ENCODE measurements at regions not wholly inside any gene's neighbourhood (a gene's known extent, or its start where the extent isn't known, plus 50 kb on each side); places are given as distances from the start of the nearest gene placed in this dataset.
"Not testable (repeated sequence)": the region's sequence is repeated elsewhere in the genome, so short reads cannot be mapped to it uniquely, and the experiment has no call there.

- H3K36me3 Mint-ChIP-seq (ENCODE audit: low read depth), result no peaks in the 10 kb centered on the region
- TF ChIP-seq CTCF (conservative IDR thresholded peaks at IDR 0.05), result no peak
- Histone ChIP-seq H3K27me3 (ENCODE audit: control insufficient read depth, insufficient read depth, low read length, poor library complexity, severe bottlenecking) (no peaks in the 10 kb centered on the region), H3K27ac (ENCODE audit: low read depth, low read length) (no peak overlapping the region), H3K4me3 (ENCODE audit: low read length) (no peak overlapping the region), H3K4me1 (ENCODE audit: control insufficient read depth, insufficient read depth, low read length) (no peaks in the 10 kb centered on the region), H3K36me3 (ENCODE audit: control insufficient read depth, insufficient read depth, low read length) (no peaks in the 10 kb centered on the region), H3K9ac (ENCODE audit: extremely low read depth, low read length, poor library complexity, severe bottlenecking) (no peak overlapping the region), H3K9me3 (ENCODE audit: control insufficient read depth, low read length) (no peaks in the 10 kb centered on the region)
- peaks cover 5% of the 10 kb centered on the region for H3K9me3 Mint-ChIP-seq
- no peak overlapping the region for H3K4me3 Mint-ChIP-seq
- no peak for DNase-seq
- 80 to 87% methylated on average over 2 of the region's 2 CpGs for WGBS, 2 experiments (ENCODE audit: insufficient coverage in 1 of 2, insufficient read length in 1 of 2)
- no peaks in the 10 kb centered on the region for H3K27me3 Mint-ChIP-seq (ENCODE audit: insufficient read depth)
- H3K4me1 Mint-ChIP-seq, result no peaks in the 10 kb centered on the region
- no peak overlapping the region for H3K27ac Mint-ChIP-seq
Observed at GRCh38 chr5:163747586-163747985, 242.2 kb downstream of the MAT2B start.

- Histone ChIP-seq H3K4me3 (ENCODE audit: low read length) (no peak overlapping the region), H3K9ac (ENCODE audit: extremely low read depth, low read length, poor library complexity, severe bottlenecking) (no peak overlapping the region), H3K4me1 (ENCODE audit: control insufficient read depth, insufficient read depth, low read length) (no peaks in the 10 kb centered on the region), H3K36me3 (ENCODE audit: control insufficient read depth, insufficient read depth, low read length) (no peaks in the 10 kb centered on the region), H3K27ac (ENCODE audit: low read depth, low read length) (no peak overlapping the region), H3K9me3 (ENCODE audit: control insufficient read depth, low read length) (no peaks in the 10 kb centered on the region), H3K27me3 (ENCODE audit: control insufficient read depth, insufficient read depth, low read length, poor library complexity, severe bottlenecking) (no peaks in the 10 kb centered on the region)
- Mint-ChIP-seq H3K4me3 (no peak overlapping the region), H3K9me3 (peaks cover 5% of the 10 kb centered on the region), H3K27me3 (ENCODE audit: insufficient read depth) (no peaks in the 10 kb centered on the region), H3K4me1 (no peaks in the 10 kb centered on the region), H3K36me3 (ENCODE audit: low read depth) (no peaks in the 10 kb centered on the region), H3K27ac (no peak overlapping the region)
- no peak for TF ChIP-seq CTCF (conservative IDR thresholded peaks at IDR 0.05)
- no peak for DNase-seq
- 87 to 88% methylated on average over 2 to 3 of the region's 3 CpGs for WGBS, 2 experiments (ENCODE audit: insufficient coverage in 1 of 2, insufficient read length in 1 of 2)
Observed at GRCh38 chr5:163748934-163749333, 243.5 kb downstream of the MAT2B start.

- not testable (repeated sequence) for H3K4me3 ChIP-seq (ENCODE audit: low read length); H3K9me3 Mint-ChIP-seq; H3K27ac Mint-ChIP-seq; H3K36me3 Mint-ChIP-seq (ENCODE audit: low read depth); H3K4me3 Mint-ChIP-seq; H3K27ac ChIP-seq (ENCODE audit: low read depth, low read length); H3K36me3 ChIP-seq (ENCODE audit: control insufficient read depth, insufficient read depth, low read length); H3K4me1 Mint-ChIP-seq; H3K4me1 ChIP-seq (ENCODE audit: control insufficient read depth, insufficient read depth, low read length); DNase-seq; H3K9ac ChIP-seq (ENCODE audit: extremely low read depth, low read length, poor library complexity, severe bottlenecking); H3K27me3 ChIP-seq (ENCODE audit: control insufficient read depth, insufficient read depth, low read length, poor library complexity, severe bottlenecking); H3K9me3 ChIP-seq (ENCODE audit: control insufficient read depth, low read length); H3K27me3 Mint-ChIP-seq (ENCODE audit: insufficient read depth)
- WGBS, 2 experiments (ENCODE audit: insufficient coverage in 1 of 2, insufficient read length in 1 of 2), result 93 to 94% methylated on average over 7 to 10 of the region's 10 CpGs
Observed at GRCh38 chr5:163750415-163750814, 245.0 kb downstream of the MAT2B start.

GRCh38 chr5:163755505-163755904 lies 250.1 kb downstream of the MAT2B start:
- no peak overlapping the region for H3K9ac ChIP-seq (ENCODE audit: extremely low read depth, low read length, poor library complexity, severe bottlenecking)
- Mint-ChIP-seq H3K36me3 (ENCODE audit: low read depth) (no peaks in the 10 kb centered on the region), H3K9me3 (peaks cover under 1% of the 10 kb centered on the region), H3K27ac (no peak overlapping the region), H3K4me3 (no peak overlapping the region), H3K27me3 (ENCODE audit: insufficient read depth) (no peaks in the 10 kb centered on the region), H3K4me1 (no peaks in the 10 kb centered on the region)
- H3K4me1 ChIP-seq (ENCODE audit: control insufficient read depth, insufficient read depth, low read length), result no peaks in the 10 kb centered on the region
- H3K36me3 ChIP-seq (ENCODE audit: control insufficient read depth, insufficient read depth, low read length), result no peaks in the 10 kb centered on the region
- 95 to 100% methylated on average over 1 of the region's 1 CpG for WGBS, 2 experiments (ENCODE audit: insufficient coverage in 1 of 2, insufficient read length in 1 of 2)
- no peak for TF ChIP-seq CTCF (conservative IDR thresholded peaks at IDR 0.05)
- DNase-seq, result no peak
- no peak overlapping the region for H3K4me3 ChIP-seq (ENCODE audit: low read length)
- H3K9me3 ChIP-seq (ENCODE audit: control insufficient read depth, low read length), result no peaks in the 10 kb centered on the region
- H3K27me3 ChIP-seq (ENCODE audit: control insufficient read depth, insufficient read depth, low read length, poor library complexity, severe bottlenecking), result no peaks in the 10 kb centered on the region
- no peak overlapping the region for H3K27ac ChIP-seq (ENCODE audit: low read depth, low read length)

Data from endodermal cell (in vitro differentiated cells).